IMR-90 (cell line): ENCODE measurements at regions not wholly inside any gene's neighbourhood (a gene's known extent, or its start where the extent isn't known, plus 50 kb on each side); places are given as distances from the start of the nearest gene placed in this dataset.

Experiments used
- CHD1 ChIP-seq: IDR thresholded peaks from 2 replicates; pipeline ENCODE4 v1.6.1; 2012; ENCODE audit warnings: low read depth, low read length, improper control_type of control experiment
- CTCF ChIP-seq: conservative IDR thresholded peaks from 2 replicates; pipeline ENCODE4 v1.5.1; 2012; ENCODE audit warnings: mild to moderate bottlenecking, low read depth, low read length, improper control_type of control experiment
- USF2 ChIP-seq: fragments of 150-350 bp; IDR thresholded peaks from 2 replicates; pipeline ENCODE4 v1.6.1; 2017; ENCODE audit warnings: mild to moderate bottlenecking, antibody characterized with exemption, low read length, low read depth

- no peak for TF ChIP-seq CHD1
- TF ChIP-seq USF2: no peak
- no peak for TF ChIP-seq CTCF
Observed at GRCh38 chr12:28618772-28619171, 428.5 kb downstream of the CCDC91 start.
